HEK293T (cell line): ENCODE measurements at regions not wholly inside any gene's neighbourhood (a gene's known extent, or its start where the extent isn't known, plus 50 kb on each side); places are given as distances from the start of the nearest gene placed in this dataset.
"Not testable (repeated sequence)": the region's sequence is repeated elsewhere in the genome, so short reads cannot be mapped to it uniquely, and the experiment has no call there.

Experiments
- CTCF ChIA-PET: fragments of 350-600 bp; formaldehyde crosslinking; extraction: SDS; loops from one replicate; lab custom pipeline; 2021; ENCODE audit warnings: antibody characterized with exemption, inconsistent platforms; lab: Yijun Ruan, JAX
- POLR2A ChIA-PET: fragments of 350-600 bp; formaldehyde crosslinking; extraction: SDS; loops from one replicate; lab custom pipeline; 2020; ENCODE audit warnings: antibody characterized with exemption, inconsistent platforms; lab: Yijun Ruan, JAX
- DNase-seq: peaks from one replicate; pipeline ENCODE4 v3.0.0; 2012; ENCODE audit warnings: mixed read lengths; ENCODE audit errors: extremely low spot score
- ARNT ChIP-seq: fragments of 450-650 bp; IDR thresholded peaks from 2 replicates; pipeline ENCODE4 v1.6.1; 2017; ENCODE audit warnings: mild to moderate bottlenecking
- BHLHE40 ChIP-seq: fragments of 450-650 bp; IDR thresholded peaks from 2 replicates; pipeline ENCODE4 v1.6.1; 2016; ENCODE audit warnings: mild to moderate bottlenecking, moderate library complexity, borderline replicate concordance
- CTBP1 ChIP-seq: fragments of 450-650 bp; IDR thresholded peaks from 2 replicates; pipeline ENCODE4 v1.6.1; 2016; ENCODE audit warnings: borderline replicate concordance
- ELF4 ChIP-seq: fragments of 450-650 bp; IDR thresholded peaks from 2 replicates; pipeline ENCODE4 v1.6.1; 2017; ENCODE audit warnings: antibody characterized with exemption
- FOXA1 ChIP-seq: fragments of 450-650 bp; IDR thresholded peaks from 2 replicates; pipeline ENCODE4 v1.6.1; 2016; ENCODE audit warnings: mild to moderate bottlenecking
- FOXK2 ChIP-seq: fragments of 450-650 bp; IDR thresholded peaks from 2 replicates; pipeline ENCODE4 v1.6.1; 2016; ENCODE audit warnings: mild to moderate bottlenecking
- FOXM1 ChIP-seq: fragments of 450-650 bp; IDR thresholded peaks from 2 replicates; pipeline ENCODE4 v1.6.1; 2017; ENCODE audit warnings: mild to moderate bottlenecking, borderline replicate concordance
- HDGF ChIP-seq: fragments of 450-650 bp; IDR thresholded peaks from 2 replicates; pipeline ENCODE4 v1.6.1; 2017; ENCODE audit warnings: antibody characterized with exemption, borderline replicate concordance
- L3MBTL2 ChIP-seq: fragments of 450-650 bp; conservative IDR thresholded peaks from 2 replicates; pipeline ENCODE4 v1.6.1; 2016; ENCODE audit warnings: mild to moderate bottlenecking
- LEF1 ChIP-seq: fragments of 450-650 bp; IDR thresholded peaks from 2 replicates; pipeline ENCODE4 v1.6.1; 2017; ENCODE audit warnings: mild to moderate bottlenecking, borderline replicate concordance
- NFRKB ChIP-seq: fragments of 450-650 bp; IDR thresholded peaks from 2 replicates; pipeline ENCODE4 v1.6.1; 2016; ENCODE audit warnings: mild to moderate bottlenecking, moderate library complexity
- PKNOX1 ChIP-seq: fragments of 450-650 bp; IDR thresholded peaks from 2 replicates; pipeline ENCODE4 v1.6.1; 2016
- SP1 ChIP-seq: fragments of 450-650 bp; IDR thresholded peaks from 2 replicates; pipeline ENCODE4 v1.6.1; 2017
- SUZ12 ChIP-seq: fragments of 450-650 bp; IDR thresholded peaks from 2 replicates; pipeline ENCODE4 v1.6.1; 2016; ENCODE audit warnings: mild to moderate bottlenecking
- TARDBP ChIP-seq: fragments of 450-650 bp; IDR thresholded peaks from 2 replicates; pipeline ENCODE4 v1.6.1; 2016
- ZNF384 ChIP-seq: fragments of 450-650 bp; IDR thresholded peaks from 2 replicates; pipeline ENCODE4 v1.6.1; 2016

GRCh38 chr7:66542049-66542448 lies 86.6 kb upstream of the KCTD7 start:
- ChIA-PET CTCF (no interaction called here), POLR2A (interaction anchor here (0.6 to 1.2 kb wide), 2 partner anchors 29 to 50 kb away, joined by 3 read pairs; no protein-coding TSS in a partner anchor)
- no peak for DNase-seq
- TF ChIP-seq NFRKB (no peak), ZNF384 (no peak), CTBP1 (no peak), PKNOX1 (no peak), FOXA1 (no peak), L3MBTL2 (no peak), SUZ12 (no peak), SP1 (no peak), LEF1 (no peak), FOXK2 (no peak), FOXM1 (no peak), HDGF (no peak), BHLHE40 (no peak), ELF4 (no peak), ARNT (no peak), TARDBP (no peak)

GRCh38 chr7:66542528-66543269 lies 86.0 kb upstream of the KCTD7 start:
- CTCF ChIA-PET = interaction anchor here (0.6 kb wide), 1 partner anchor 411 kb away, joined by 3 read pairs; no protein-coding TSS in a partner anchor
- TF ChIP-seq ARNT = no peak
- no peak for TF ChIP-seq ELF4
- no peak for TF ChIP-seq FOXA1
- no peak for TF ChIP-seq BHLHE40
- TF ChIP-seq CTBP1 = no peak
- TF ChIP-seq SUZ12 = no peak
- DNase-seq = no peak
- POLR2A ChIA-PET = interaction anchor here (0.6 to 1.2 kb wide), 2 partner anchors 29 to 49 kb away, joined by 3 read pairs; no protein-coding TSS in a partner anchor

GRCh38 chr7:66549466-66549865 lies 79.2 kb upstream of the KCTD7 start:
- CTCF ChIA-PET = no interaction called here
- no peak for TF ChIP-seq FOXK2
- no peak for TF ChIP-seq ELF4
- POLR2A ChIA-PET = no interaction called here
- no peak for DNase-seq

- TF ChIP-seq FOXA1 (no peak), LEF1 (no peak), ZNF384 (no peak), ARNT (no peak)
- CTCF ChIA-PET = no interaction called here
- POLR2A ChIA-PET = no interaction called here
- DNase-seq = no peak
Observed at GRCh38 chr7:66553001-66553400, 75.7 kb upstream of the KCTD7 start.

- DNase-seq, POLR2A ChIA-PET, CTCF ChIA-PET: not testable (repeated sequence)
Observed at GRCh38 chr7:66553675-66554074, 75.0 kb upstream of the KCTD7 start.

- CTCF ChIA-PET = interaction anchor here (0.6 kb wide), 1 partner anchor 142 kb away, joined by 3 read pairs; no protein-coding TSS in a partner anchor
- DNase-seq, POLR2A ChIA-PET: not testable (repeated sequence)
Observed at GRCh38 chr7:66554291-66554690, 74.4 kb upstream of the KCTD7 start.

GRCh38 chr7:66554842-66555430 lies 73.7 kb upstream of the KCTD7 start:
- POLR2A ChIA-PET, DNase-seq: not testable (repeated sequence)
- CTCF ChIA-PET = interaction anchor here (0.6 kb wide), 1 partner anchor 141 kb away, joined by 3 read pairs; no protein-coding TSS in a partner anchor

- ChIA-PET CTCF (no interaction called here), POLR2A (no interaction called here)
- no peak for DNase-seq
- no peak for TF ChIP-seq SP1
- no peak for TF ChIP-seq HDGF
- TF ChIP-seq ARNT = no peak
- TF ChIP-seq NFRKB = no peak
- TF ChIP-seq FOXM1 = no peak
- TF ChIP-seq SUZ12 = no peak
- no peak for TF ChIP-seq CTBP1
- no peak for TF ChIP-seq LEF1
- TF ChIP-seq PKNOX1 = no peak
- no peak for TF ChIP-seq FOXA1
- no peak for TF ChIP-seq ZNF384
- no peak for TF ChIP-seq ELF4
- TF ChIP-seq BHLHE40 = no peak
- no peak for TF ChIP-seq L3MBTL2
- no peak for TF ChIP-seq FOXK2
- TF ChIP-seq TARDBP = no peak
Observed at GRCh38 chr7:66556177-66556548, 72.5 kb upstream of the KCTD7 start.
